Fibroblast of gingiva (primary cell): ENCODE measurements at regions not wholly inside any gene's neighbourhood (a gene's known extent, or its start where the extent isn't known, plus 50 kb on each side); places are given as distances from the start of the nearest gene placed in this dataset.
A peak's percentile ranks its signal among the peaks of the same experiment; 100 is the strongest.

Source experiments
- DNase-seq: peaks from one replicate; pipeline ENCODE4 v3.0.0-alpha.2; 2011; ENCODE audit warnings: low read depth

DNA sequence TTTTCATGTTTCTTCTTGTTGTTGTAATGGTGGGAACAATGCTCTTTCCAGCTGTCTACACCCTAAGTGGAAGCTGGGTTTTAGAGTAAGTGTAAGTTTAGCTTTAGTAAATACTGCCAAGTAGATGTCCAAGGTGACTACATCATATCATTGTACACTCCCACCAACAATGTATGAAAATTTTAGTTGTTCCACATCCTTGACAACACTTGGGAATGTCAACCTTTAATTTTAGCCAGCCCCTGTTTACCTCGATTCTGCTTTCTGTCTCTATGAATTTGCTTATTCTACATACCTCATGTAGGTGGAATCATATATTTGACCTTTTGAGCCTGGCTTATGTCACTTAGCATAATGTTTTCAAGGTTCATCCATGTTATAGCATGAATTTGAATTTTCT lies 93.0 kb downstream of the MTPAP start:
- DNase-seq = no peak

DNA sequence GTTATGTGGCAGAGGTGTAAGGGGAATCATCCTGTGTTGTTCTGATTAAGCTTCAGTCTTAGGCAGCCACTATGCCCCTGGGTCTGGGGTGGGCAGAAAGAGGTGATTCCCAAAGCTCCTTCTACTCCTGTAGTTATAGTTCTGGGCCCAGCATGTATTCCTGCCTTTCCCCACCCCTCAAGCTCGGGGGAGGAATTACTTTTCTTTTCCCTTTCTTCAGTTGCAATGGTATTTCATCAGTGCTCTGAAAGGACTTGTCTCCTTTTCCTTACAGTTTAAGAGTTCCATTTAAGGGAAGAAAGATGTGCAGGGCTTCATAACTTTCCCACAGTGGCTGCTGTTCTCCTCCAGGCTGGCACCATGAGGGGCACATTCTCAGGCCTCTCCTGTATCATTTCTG lies 94.2 kb downstream of the MTPAP start:
- DNase-seq = no peak

DNA sequence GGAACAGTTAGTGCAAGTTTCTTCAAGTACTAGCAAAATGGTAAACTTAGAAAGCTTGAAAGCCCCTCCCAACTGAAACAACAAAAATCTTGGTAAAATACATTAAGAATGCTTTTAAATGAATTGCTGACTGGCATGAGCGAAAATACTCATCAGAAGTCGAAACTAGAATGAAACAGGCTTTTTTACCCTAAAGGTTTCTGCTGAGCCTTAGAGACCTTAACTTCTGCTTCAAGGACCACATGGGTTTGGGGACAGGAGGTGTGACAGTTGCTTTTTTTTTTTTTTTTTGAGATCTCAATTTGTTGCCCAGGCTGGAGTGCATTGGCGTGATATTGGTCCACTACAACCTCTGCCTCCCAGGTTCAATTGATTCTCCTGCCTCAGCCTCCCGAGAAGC lies 100.3 kb downstream of the MTPAP start:
- no peak for DNase-seq

DNA sequence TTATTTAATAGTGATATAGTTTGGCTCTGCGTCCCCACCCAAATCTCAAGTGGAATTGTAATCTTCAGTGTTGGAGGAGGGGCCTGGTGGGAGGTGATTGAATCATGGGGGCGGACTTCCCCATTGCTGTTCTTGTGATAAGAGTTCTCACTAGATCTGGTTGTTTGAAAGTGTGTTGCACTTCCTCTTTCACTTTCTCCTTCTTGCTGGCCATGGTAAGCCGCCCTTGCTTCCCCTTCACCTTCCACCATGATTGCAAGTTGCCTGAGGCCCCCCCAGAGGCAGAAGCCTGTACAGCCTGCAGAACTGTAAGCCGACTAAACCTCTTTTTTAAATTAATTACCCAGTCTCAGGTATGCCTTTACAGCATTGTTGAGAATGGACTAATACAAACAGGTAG lies 101.4 kb downstream of the MTPAP start:
- no peak for DNase-seq

DNA sequence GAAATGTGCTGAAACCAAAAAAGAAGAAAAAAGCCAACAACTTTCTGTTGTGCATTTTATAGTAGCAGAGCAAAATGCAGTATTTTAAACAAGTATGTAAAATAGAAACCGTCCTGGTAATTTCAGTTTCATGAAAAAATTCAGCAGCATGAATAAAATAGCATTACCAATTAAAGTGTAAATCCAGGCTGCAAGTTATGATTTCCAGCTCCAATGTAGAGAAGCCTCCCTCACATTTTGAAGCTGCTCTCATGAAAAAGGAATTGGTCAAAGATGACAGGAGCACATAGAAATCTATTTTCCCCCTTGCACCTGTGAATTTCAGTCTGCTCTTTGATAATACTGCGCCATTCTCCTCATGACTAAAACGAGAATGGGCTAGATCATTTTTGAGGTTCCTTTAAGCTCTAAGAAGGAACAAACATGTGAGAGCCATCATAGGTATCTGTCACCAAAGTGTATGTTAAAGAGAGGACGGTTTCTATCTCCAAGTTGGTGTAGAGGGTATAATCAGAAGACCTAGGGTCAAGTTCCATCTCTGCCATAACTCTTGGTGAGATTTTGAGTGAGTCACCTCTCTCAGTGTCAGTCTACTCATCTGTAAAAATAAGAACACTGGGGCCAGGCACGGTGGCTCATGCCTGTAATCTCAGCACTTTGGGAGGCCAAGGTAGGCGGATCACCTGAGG lies 107.5 kb downstream of the MTPAP start:
- DNase-seq = no peak

DNA sequence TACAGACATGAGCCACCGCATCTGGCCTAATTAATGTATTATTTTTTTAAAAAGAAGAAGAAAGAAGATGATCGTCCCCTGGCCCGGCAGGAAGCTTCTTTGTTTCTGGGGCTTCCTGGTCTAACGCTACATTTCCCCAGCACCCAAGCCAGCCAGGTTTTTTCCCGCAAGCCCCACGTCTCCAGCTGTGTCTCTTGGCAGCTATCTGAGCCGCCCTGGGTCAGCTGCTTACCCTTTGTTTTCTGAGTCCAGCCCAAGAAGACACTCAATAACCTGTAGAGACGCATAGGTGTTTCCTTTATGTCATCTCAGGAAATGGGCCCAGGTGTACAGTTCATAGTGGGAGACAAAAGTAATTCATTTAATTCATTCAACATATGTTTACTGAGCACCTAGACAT lies 110.2 kb downstream of the MTPAP start:
- DNase-seq = no peak

DNA sequence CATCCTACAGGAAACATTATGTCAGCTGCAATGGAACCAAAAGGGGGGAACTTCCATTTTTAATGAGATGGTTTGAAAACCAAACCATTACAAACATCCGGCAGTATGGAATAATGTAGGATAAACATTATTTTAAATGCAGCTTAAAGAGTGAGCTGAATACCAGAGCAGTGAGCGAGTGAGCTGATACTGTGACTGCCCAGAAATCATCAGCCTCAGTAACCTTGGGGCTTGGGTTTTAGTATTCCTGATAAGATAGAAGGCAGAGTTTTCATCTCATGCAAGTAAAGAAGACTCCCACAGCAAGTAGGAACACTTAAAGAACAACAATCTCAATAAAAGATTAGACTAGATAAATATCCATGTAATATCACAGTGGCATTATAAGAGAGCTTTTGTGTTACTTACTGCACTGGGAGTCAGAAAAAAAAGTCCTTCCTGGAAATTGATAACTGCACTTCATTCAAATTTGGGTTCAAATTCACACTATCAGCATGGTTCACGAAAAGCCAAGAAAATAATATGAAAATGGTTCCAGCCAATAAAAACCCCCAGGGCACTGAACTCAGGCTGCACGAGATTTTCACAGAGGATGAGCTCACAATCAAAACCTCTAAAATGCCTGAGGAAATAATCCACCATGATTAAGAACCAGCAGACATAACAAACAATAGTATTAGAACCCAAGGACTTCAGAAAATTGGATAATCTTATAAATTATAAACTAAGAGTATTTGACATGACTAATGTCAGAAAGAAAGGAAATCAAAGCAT lies 115.7 kb downstream of the MTPAP start:
- no peak for DNase-seq

DNA sequence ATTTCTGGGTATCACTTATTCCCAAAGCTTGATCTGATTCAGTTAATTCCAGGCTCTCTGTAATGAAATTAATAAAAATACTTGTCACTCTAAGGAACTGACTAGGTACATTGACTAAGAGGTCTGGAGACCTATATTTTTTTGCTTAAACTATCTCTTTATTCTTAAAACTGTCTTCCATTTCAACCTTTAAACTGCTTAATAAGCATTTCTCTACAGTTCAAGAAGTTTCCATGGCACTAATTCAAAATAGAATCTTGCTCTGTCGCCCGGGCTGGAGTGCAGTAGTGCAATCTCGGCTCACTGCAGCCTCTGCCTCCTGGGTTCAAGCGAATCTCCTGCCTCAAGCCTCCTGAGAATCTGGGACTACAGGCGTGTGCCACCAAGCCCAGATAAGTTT lies 117.4 kb downstream of the MTPAP start:
- DNase-seq = no peak

DNA sequence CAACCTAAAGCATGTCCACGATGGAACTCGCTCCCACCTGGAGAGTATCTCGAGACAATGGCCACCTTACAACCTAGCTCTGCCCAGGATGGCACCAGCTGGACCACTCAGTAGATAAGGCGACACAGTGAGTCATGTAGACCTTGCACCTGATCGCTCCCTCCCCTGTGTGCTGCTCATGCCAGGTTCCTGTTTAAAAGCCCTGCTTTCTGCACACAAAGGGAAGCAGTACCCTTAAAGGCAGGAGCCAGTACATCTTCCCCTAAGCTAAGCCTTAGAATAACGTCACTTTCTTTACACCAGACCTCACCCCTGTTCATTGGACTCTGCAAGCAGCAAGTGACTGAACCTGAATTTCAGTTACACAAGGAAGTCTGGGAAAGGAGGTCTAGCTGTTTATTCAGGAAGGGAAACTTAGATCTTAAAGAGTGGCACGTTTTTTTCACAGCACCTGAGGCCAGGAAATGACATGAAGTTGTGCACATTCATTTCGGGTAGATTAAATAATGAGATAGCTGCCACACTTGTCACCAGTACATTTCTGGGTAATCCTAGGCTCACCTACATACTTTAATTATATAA lies 117.9 kb downstream of the MTPAP start:
- no peak for DNase-seq

DNA sequence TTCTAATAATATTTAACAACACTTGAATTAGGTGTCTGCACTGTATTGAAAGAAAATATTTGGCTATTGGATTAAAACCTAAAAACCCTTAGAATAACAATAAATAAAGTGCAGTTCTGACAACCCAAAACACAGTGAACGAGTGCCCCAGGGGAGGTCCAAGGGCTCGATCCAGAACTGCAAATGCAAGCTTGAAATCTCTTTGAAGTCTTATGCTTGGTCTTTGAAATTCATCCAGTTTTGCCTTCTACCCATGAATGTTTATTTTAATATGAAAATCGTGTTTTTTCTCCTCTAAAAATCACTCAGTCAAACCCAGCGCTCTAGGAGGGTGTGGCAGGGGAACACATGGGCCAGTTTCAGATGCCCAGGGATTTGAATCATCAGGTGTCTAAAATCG lies 119.5 kb downstream of the MTPAP start:
- DNase-seq = no peak

DNA sequence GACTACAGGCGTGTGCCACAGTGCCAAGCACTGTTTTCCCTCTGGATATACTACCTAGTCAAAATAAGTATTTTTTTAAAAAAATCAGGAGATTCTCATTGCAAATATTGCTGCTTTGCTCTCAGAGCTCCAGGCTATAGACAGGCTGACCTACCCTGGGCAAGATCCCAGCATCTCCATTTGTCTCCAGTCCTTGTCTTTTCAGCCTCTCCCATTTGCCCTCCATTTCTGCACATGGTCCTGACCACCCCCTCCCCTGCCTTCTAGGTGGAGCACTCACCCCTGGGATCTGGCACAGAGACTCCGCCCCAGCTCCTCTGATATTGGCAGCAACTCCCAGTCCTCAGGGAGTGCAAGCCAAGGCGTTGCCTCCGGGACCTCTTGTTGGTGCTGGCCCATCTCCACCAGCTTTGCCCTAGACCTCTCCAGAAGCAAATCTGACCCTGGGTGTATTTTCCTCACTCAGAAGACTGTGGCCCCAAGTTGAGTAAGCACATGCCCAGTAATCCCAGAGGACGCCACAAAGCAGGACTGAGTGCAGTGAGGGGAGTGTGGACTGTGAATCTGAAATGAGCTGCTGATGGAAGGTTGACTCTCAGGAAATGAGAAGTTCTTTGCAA lies 120.6 kb downstream of the MTPAP start:
- DNase-seq = no peak

DNA sequence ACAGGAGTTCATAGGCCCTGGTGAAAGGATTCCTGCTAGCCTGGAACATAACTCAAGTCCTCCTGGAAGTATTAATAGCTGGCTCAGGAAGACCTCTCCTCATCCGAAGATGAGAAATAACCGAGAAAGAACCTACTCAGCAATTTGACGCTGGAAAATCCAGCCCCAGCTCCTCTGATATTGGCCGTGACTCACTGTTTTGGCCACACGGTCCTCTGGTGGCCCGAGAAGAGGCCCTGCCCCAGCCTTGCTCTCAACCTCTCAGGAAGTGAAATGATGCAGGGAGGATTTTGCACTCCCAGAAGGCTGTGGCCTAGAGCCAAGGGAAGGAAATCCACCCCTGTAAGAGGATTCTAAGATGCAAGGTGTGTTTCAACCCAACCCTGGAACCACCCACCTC lies 121.6 kb downstream of the MTPAP start:
- no peak for DNase-seq

DNA sequence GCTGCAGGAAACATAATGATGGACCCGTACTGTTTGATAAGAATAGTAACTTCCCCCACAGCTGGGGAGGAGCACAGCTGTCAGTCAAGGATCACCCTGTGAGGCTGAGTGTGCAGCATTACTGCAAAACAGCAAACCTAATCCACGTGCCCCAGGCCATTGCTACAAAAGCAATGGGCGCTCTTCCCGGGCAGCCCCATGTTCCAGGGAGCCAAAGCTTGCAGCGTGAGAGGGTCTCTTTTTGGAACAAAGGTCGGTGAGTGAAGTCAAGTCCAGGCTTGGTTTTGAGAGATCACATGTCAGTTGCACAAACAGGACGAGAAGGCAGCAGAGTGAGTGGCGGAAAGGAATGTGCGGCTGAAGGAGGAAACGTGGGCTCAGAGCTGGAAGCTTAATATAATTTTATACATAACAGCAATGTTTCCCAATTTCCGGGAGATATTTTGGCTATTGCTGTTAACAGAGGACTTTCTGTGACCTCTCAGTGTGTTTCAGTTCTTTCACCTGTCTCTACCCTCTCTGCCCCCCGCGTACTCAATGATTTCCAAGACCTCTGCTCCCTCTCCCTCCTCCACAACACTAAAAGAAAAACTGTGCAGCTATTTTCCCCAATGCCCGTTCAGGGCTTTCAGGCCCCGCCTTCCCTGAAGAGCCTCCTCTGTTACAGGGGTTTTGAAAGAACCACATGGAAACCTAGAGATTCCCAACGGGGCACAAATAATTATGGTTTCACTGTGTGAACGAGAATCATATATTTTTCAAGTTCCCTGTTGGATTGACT lies 128.9 kb downstream of the MTPAP start:
- DNase-seq = peak; percentile 65

DNA sequence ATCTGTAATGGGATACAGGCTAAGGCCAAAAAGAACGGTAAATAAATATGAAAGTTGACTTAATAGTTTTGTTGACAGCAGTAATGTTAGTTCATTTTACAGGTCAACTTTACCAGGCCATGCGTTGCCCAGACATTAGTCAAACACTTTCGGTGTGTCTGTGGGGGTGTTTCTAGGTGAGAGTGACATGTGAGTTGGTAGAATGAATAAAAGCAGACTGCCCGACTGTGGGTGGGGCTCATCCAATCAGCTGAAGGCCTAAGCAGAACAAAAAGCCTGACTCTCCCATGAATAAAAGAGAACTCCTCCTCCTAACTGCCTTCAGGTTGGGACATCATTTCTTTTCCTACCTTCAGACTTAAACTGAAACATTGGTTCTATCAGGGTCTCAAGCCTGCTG lies 132.3 kb downstream of the MTPAP start:
- no peak for DNase-seq

DNA sequence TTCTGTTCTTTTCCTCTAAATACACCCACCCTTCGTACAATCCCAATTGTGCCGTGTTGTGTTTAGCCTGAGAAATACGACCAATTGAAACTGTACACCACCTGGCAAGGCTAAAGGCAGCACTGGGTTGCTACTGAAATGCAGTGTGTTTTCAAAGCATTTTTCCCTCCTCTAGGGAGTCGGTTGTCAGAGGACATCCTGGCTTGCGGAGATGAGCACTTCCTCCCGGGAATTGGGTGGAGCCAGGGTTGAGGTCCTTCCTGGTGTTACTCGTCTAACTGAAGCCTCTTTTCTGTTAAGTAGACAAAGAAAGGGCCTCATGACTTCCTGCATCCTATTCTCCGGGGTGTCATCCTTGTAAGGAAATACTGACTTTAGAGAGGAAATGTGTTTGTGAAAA lies 133.5 kb downstream of the MTPAP start:
- peak; percentile 51 for DNase-seq

DNA sequence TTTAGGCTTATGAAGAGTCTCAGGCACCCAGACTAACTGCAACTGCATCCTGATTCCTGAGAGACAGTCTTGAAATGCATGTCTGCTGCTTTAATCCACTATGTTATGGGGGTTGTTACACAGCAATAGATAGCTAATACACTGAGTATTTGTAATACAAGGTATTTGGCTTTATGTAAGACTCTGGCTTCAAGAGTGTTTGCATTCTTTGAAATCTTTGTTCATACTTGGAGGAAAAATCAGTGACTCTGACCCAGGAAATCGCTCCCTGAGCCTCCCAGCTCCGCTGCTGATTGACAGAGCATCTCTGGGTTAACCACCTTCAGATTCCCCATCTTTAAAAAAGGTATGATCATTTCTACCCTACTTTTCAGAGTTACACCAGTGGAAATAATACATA lies 133.9 kb downstream of the MTPAP start:
- DNase-seq = no peak

DNA sequence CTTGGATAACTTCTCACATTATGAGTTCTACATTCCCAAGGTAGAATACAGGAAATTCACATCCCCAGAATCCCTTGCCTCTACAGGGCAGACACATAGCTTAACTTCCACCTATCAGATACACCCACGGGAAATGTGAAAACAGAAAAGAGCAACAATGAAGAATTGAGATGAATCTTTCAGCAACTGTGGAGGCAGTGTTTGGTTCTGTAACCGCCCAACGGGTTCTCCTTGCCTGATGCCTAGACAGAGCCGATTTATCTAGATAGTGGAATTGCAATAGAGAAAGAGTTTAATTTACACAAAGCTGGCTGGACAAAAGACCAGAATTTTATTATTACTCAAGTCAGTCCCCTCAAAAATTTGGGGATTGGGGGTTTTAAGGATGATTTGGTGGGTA lies 138.8 kb downstream of the MTPAP start:
- no peak for DNase-seq

DNA sequence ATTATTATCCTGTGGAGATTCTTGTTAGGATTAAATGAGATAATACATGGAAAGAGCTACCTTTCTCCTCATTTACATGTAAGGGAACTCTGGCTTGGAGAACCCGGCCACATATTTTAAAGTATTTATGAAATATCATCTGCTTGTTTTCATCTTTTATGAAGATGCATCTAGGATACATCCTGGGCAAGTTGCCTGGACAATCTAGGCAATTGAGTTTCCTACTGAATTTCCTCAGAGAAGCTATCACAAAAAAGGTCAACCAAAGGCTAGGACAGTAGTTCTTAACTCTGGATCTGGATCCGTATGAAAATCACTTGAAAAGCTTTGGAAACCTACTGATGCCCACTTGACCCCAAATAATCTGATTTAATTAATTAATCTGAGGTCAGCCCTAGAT lies 140.7 kb downstream of the MTPAP start:
- no peak for DNase-seq

DNA sequence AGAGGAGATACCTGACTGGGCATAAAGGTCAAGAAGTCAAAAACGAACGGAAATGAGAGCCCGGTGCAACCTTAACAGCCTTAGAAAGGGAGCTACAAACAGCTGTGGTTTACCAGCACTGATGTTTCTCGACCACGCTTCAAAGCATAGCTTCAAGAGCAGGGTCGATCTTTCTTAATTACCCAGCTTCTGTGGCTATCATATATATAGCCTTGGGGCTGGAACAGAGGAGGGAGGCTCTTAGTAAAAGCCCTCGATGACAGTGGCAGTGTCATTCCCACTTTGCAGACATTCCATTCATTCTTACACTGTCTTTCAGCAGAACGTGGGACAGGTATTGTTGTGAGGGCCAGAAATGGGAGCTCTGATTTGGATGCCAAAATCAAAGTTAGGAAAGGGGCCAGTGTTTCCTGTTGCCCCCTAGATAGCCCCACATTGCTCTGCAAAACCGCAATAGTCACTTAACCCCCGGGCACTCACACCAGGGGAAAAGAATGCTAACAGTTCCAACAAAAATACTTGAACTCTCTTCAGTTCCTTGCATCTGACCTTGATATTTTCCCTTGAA lies 141.5 kb downstream of the MTPAP start:
- no peak for DNase-seq

DNA sequence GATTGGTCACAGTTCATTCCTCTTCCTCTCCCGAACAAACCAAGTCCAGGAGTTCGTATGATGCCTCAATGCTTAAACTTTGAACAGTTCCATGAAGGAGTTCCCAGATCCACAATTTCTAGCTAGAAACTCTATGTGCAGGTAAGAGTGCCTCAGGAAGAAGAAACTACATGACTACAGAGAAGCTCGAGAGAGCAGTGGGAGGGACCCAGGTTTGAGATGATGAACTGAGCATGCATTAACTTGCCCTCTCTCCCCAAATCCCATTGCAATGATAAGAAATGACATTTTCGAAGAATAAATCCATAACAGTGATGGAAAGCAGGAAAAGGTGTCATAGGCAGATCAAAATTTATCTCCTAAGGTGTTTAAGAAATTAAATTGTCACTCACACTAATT lies 140.6 kb upstream of the JCAD start:
- no peak for DNase-seq

DNA sequence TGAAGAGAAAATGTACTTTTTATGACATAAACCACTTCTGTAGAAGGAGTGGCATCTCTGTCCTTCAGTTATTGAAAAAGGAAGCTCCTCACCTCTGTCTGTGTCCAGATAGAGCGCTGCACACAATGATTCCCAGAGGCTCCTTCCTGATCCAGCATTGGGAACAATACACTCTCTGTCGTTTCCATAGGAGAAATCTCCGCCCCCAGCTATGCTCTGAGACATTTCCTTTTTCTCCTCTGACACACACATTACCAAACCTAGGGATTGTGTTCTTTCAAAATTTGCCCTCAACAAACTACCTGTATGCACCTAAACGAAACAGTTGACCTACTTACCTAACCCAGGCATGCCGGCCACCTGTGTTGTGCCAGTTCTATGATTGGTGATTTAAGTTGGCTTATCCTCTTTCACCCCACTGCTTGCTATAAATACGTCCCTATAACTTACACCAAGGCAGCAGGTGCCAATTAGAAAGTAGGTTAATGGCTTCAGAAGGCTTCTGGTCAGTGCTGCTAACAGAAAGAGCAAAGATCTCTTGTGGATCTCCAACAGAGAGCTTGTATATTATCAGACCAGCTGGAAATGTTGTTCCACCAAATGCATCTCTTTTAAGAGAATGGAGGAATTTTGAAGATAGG lies 140.1 kb upstream of the JCAD start:
- no peak for DNase-seq

DNA sequence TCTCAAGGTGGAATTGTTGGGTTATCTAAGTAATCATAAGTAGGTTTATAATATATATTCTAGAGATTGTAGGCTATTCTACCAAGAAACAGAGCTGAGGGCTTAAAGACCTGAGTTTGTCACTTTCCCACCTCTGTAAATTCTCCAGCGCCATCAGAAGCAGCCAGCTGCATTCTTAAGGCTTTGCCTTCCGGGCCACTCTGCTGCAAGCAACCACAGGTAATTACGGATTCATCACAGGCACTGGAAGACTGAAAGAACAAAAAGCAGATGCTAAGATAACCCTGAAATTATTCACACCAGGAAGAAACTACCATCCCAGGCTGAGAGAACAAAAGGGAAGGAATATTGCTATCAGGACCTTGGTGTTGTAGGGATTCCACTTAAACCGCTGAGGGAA lies 137.8 kb upstream of the JCAD start:
- DNase-seq = no peak
